ENCODE measurements at regions not wholly inside any gene's neighbourhood (a gene's known extent, or its start where the extent isn't known, plus 50 kb on each side); places are given as distances from the start of the nearest gene placed in this dataset.

DNA sequence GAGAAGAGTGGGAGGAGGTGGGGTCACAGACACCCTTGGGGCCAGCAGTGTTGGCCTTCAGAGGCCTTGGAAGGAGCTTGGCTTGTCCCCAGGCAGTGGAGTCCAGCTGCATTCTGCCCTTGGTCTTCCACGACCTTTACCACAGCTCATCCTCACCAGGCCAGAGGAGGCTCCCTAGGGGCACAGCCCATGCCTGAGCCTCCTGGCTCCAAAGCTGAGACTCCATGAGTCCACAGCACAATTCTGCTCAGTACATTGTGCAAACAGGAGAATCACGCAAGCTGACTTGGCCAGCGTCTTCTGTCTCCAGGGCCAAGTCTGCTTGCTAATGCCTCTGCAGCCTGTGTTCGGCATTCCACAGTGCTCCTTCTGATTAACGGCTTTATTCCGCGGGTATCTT is 337.2 kb downstream of the SMOC2 start:
- CTCF ChIA-PET: interaction anchor here (0.7 kb wide), 1 partner anchor 119 kb away, joined by 3 read pairs; no protein-coding TSS in a partner anchor
- Histone ChIP-seq H3K9me3 (ENCODE audit: insufficient read depth, low read depth) (peaks cover 19% of the 10 kb centered on the region), H3K27ac (no peak overlapping the region), H3K27me3 (ENCODE audit: insufficient read depth, low read depth) (no peaks in the 10 kb centered on the region), H4K20me1 (ENCODE audit: insufficient read depth) (no peaks in the 10 kb centered on the region), H3K79me2 (ENCODE audit: low read depth) (no peaks in the 10 kb centered on the region), H3K36me3 (ENCODE audit: low read depth) (no peaks in the 10 kb centered on the region), H3K4me2 (no peak overlapping the region), H2AFZ (no peak overlapping the region), H3K4me3 (no peak overlapping the region), H3F3A (ENCODE audit: insufficient read depth, low read depth) (no peaks in the 10 kb centered on the region), H3K9me2 (ENCODE audit: insufficient read depth) (no peaks in the 10 kb centered on the region), H3K4me1 (replicated peaks; ENCODE audit: insufficient read depth) (no peaks in the 10 kb centered on the region)
- no TSS peak for BruUV-seq (replicated peaks)
- intact Hi-C loops (cut with micrococcal nuclease; ENCODE audit: unreplicated experiment): no loop called here
- POLR2A ChIA-PET (ENCODE audit: unreplicated experiment): no interaction called here
- TF ChIP-seq, protein P1, sequence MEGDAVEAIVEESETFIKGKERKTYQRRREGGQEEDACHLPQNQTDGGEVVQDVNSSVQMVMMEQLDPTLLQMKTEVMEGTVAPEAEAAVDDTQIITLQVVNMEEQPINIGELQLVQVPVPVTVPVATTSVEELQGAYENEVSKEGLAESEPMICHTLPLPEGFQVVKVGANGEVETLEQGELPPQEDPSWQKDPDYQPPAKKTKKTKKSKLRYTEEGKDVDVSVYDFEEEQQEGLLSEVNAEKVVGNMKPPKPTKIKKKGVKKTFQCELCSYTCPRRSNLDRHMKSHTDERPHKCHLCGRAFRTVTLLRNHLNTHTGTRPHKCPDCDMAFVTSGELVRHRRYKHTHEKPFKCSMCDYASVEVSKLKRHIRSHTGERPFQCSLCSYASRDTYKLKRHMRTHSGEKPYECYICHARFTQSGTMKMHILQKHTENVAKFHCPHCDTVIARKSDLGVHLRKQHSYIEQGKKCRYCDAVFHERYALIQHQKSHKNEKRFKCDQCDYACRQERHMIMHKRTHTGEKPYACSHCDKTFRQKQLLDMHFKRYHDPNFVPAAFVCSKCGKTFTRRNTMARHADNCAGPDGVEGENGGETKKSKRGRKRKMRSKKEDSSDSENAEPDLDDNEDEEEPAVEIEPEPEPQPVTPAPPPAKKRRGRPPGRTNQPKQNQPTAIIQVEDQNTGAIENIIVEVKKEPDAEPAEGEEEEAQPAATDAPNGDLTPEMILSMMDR (conservative IDR thresholded peaks at IDR 0.05): no peak
- no peak for TF ChIP-seq EZH2 (IDR thresholded peaks at IDR 0.05; ENCODE audit: low read depth)
- DNase-seq: no peak

DNA sequence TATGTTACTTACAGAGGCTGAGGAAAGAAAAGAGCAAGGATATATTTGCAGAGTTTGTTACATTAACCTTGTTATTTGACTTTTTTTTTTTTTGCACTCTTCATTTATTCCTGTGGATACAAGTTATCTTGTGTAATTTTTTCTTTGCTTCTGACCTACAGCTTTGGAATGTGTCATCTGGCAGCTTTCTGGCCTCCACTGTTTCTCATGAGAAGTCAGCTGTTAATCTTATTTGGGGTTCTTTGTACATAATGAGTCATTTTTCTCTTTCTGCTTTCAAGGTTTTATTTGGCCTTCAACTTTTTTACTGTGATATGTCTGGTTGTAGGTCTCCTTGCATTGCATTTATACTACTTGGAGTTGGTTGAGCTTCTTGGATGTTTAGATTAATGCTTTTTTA is 333.4 kb downstream of the SMOC2 start:
- Histone ChIP-seq H3K79me2 (ENCODE audit: low read depth) (no peaks in the 10 kb centered on the region), H3K27me3 (ENCODE audit: insufficient read depth, low read depth) (no peaks in the 10 kb centered on the region), H3F3A (ENCODE audit: insufficient read depth, low read depth) (no peaks in the 10 kb centered on the region), H3K27ac (no peak overlapping the region), H3K9me3 (ENCODE audit: insufficient read depth, low read depth) (peaks cover 18% of the 10 kb centered on the region), H3K36me3 (ENCODE audit: low read depth) (no peaks in the 10 kb centered on the region), H3K4me1 (replicated peaks; ENCODE audit: insufficient read depth) (no peaks in the 10 kb centered on the region), H3K4me3 (no peak overlapping the region), H3K9me2 (ENCODE audit: insufficient read depth) (no peaks in the 10 kb centered on the region), H2AFZ (no peak overlapping the region), H3K4me2 (no peak overlapping the region), H4K20me1 (ENCODE audit: insufficient read depth) (no peaks in the 10 kb centered on the region)
- TF ChIP-seq EZH2 (IDR thresholded peaks at IDR 0.05; ENCODE audit: low read depth): no peak
- TF ChIP-seq, protein P1 (conservative IDR thresholded peaks at IDR 0.05): no peak
- ChIA-PET POLR2A (ENCODE audit: unreplicated experiment) (no interaction called here), CTCF (no interaction called here)
- BruUV-seq (replicated peaks): no TSS peak
- no peak for DNase-seq
- intact Hi-C loops (cut with micrococcal nuclease; ENCODE audit: unreplicated experiment): no loop called here

DNA sequence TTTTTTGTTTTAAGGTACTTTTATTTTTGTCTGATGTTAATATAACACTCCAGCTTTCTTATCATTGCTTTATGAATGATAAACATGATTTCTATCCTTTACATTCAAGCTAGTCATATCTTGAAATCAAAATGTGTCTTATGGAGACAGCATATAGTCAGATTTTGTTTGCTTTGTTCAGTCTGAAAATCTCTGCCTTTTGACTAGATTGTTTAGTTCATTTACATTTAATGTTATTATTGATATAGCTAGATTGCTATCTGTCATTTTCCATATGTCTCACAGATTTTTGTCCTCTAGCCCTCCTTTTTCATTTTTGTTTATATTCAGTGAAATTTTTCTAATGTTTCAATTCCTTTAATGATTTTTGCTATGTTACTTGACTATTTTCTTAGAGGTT is 332.8 kb downstream of the SMOC2 start:
- CTCF ChIA-PET: no interaction called here
- Histone ChIP-seq H3K27me3 (ENCODE audit: insufficient read depth, low read depth) (no peaks in the 10 kb centered on the region), H3K9me3 (ENCODE audit: insufficient read depth, low read depth) (peaks cover 16% of the 10 kb centered on the region), H3K4me3 (no peak overlapping the region), H3K79me2 (ENCODE audit: low read depth) (no peaks in the 10 kb centered on the region), H3K36me3 (ENCODE audit: low read depth) (no peaks in the 10 kb centered on the region), H3F3A (ENCODE audit: insufficient read depth, low read depth) (no peaks in the 10 kb centered on the region), H3K9me2 (ENCODE audit: insufficient read depth) (no peaks in the 10 kb centered on the region), H3K27ac (no peak overlapping the region), H3K4me1 (replicated peaks; ENCODE audit: insufficient read depth) (no peaks in the 10 kb centered on the region), H3K4me2 (no peak overlapping the region), H4K20me1 (ENCODE audit: insufficient read depth) (no peaks in the 10 kb centered on the region), H2AFZ (no peak overlapping the region)
- POLR2A ChIA-PET (ENCODE audit: unreplicated experiment): no interaction called here
- no TSS peak for BruUV-seq (replicated peaks)
- DNase-seq: no peak
- no peak for TF ChIP-seq EZH2 (IDR thresholded peaks at IDR 0.05; ENCODE audit: low read depth)
- TF ChIP-seq, protein P1 (conservative IDR thresholded peaks at IDR 0.05): no peak
- intact Hi-C loops (cut with micrococcal nuclease; ENCODE audit: unreplicated experiment): no loop called here
